K562 (cell line): ENCODE measurements at regions not wholly inside any gene's neighbourhood (a gene's known extent, or its start where the extent isn't known, plus 50 kb on each side); places are given as distances from the start of the nearest gene placed in this dataset.

ENCODE experiments used
- RHOXF2B ChIP-seq: fragments of 250-450 bp; sonication (Bioruptor Pico); conservative IDR thresholded peaks from 2 replicates; pipeline ENCODE4 v1.5.1; 2021
- ZNF124 ChIP-seq: sonication (generic); formaldehyde crosslinking; IDR thresholded peaks from 2 replicates; pipeline ENCODE4 v1.8.1; 2022; ENCODE audit warnings: missing genetic modification reagents
- TF ChIP-seq, protein P1 (sequence below), 3 experiments: IDR thresholded peaks in 2 of 3; conservative IDR thresholded peaks in 1 of 3; 2 replicates each; pipeline ENCODE4 v1.5.1; 2011 to 2012; ENCODE audit warnings: low read length in 3 of 3, mild to moderate bottlenecking in 3 of 3, control low read depth in 2 of 3, improper control_type of control experiment in 1 of 3, inconsistent platforms in 1 of 3, low read depth in 1 of 3, mixed read lengths in 1 of 3, moderate library complexity in 1 of 3; ENCODE audit not compliant: insufficient read depth in 2 of 3
- TF ChIP-seq, protein P2 (sequence below): sonication (generic); formaldehyde crosslinking; IDR thresholded peaks from 2 replicates; pipeline ENCODE4 v1.8.0; 2022; ENCODE audit warnings: mild to moderate bottlenecking, missing genetic modification reagents
- TF ChIP-seq, protein P3 (sequence below): fragments of 250-450 bp; sonication (Bioruptor Pico); IDR thresholded peaks from 2 replicates; pipeline ENCODE4 v1.4.0; 2020; ENCODE audit warnings: mild to moderate bottlenecking, moderate library complexity, borderline replicate concordance

DNA sequence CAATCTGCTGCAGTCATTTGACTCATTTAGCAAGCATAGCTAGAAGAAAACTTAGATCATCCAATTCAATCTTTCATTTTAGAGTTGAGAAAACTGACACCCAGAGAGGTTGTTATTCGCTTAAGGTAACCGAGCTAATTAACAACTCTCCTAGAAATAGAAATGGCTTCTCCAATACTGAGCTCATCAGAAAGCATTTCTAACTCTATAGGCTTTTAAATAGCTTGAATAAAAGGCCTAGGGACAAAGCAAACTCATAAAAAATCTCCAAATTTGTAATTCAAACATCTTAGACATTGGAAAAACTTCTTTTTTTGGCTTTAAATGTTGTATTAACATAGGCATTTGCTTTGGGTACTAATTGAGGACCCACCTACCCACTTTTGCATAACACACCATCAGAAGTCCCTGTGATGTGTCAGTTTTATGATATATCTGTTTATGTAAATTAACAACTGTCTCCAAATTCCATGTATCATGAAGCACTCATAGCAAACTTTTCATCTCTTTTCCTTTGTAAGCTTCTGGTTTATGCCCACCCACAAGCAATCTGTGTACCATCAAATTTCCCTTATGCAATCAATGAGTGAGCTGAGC, 343.9 kb upstream of the CHST9 start (continued):
- no peak for TF ChIP-seq ZNF124 (CRISPR knock-in tag)
- no peak for TF ChIP-seq RHOXF2B (CRISPR knock-in tag)
- TF ChIP-seq, protein P1, sequence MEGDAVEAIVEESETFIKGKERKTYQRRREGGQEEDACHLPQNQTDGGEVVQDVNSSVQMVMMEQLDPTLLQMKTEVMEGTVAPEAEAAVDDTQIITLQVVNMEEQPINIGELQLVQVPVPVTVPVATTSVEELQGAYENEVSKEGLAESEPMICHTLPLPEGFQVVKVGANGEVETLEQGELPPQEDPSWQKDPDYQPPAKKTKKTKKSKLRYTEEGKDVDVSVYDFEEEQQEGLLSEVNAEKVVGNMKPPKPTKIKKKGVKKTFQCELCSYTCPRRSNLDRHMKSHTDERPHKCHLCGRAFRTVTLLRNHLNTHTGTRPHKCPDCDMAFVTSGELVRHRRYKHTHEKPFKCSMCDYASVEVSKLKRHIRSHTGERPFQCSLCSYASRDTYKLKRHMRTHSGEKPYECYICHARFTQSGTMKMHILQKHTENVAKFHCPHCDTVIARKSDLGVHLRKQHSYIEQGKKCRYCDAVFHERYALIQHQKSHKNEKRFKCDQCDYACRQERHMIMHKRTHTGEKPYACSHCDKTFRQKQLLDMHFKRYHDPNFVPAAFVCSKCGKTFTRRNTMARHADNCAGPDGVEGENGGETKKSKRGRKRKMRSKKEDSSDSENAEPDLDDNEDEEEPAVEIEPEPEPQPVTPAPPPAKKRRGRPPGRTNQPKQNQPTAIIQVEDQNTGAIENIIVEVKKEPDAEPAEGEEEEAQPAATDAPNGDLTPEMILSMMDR (IDR thresholded peaks at IDR 0.05 in 2 of 3, conservative IDR thresholded peaks at IDR 0.05 in 1 of 3; ENCODE audit: insufficient read depth in 2 of 3, low read depth in 1 of 3, low read length in 3 of 3) = no peak
- TF ChIP-seq, protein P2, sequence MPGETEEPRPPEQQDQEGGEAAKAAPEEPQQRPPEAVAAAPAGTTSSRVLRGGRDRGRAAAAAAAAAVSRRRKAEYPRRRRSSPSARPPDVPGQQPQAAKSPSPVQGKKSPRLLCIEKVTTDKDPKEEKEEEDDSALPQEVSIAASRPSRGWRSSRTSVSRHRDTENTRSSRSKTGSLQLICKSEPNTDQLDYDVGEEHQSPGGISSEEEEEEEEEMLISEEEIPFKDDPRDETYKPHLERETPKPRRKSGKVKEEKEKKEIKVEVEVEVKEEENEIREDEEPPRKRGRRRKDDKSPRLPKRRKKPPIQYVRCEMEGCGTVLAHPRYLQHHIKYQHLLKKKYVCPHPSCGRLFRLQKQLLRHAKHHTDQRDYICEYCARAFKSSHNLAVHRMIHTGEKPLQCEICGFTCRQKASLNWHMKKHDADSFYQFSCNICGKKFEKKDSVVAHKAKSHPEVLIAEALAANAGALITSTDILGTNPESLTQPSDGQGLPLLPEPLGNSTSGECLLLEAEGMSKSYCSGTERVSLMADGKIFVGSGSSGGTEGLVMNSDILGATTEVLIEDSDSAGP (CRISPR knock-in tag) = no peak
- TF ChIP-seq, protein P3, sequence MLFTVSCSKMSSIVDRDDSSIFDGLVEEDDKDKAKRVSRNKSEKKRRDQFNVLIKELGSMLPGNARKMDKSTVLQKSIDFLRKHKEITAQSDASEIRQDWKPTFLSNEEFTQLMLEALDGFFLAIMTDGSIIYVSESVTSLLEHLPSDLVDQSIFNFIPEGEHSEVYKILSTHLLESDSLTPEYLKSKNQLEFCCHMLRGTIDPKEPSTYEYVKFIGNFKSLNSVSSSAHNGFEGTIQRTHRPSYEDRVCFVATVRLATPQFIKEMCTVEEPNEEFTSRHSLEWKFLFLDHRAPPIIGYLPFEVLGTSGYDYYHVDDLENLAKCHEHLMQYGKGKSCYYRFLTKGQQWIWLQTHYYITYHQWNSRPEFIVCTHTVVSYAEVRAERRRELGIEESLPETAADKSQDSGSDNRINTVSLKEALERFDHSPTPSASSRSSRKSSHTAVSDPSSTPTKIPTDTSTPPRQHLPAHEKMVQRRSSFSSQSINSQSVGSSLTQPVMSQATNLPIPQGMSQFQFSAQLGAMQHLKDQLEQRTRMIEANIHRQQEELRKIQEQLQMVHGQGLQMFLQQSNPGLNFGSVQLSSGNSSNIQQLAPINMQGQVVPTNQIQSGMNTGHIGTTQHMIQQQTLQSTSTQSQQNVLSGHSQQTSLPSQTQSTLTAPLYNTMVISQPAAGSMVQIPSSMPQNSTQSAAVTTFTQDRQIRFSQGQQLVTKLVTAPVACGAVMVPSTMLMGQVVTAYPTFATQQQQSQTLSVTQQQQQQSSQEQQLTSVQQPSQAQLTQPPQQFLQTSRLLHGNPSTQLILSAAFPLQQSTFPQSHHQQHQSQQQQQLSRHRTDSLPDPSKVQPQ = no peak
